ENCODE measurements at regions not wholly inside any gene's neighbourhood (a gene's known extent, or its start where the extent isn't known, plus 50 kb on each side); places are given as distances from the start of the nearest gene placed in this dataset.

GRCh38 chr9:91155746-91156376, 205.9 kb downstream of the AUH start:
- ChIA-PET POLR2A (no interaction called here), CTCF (no interaction called here)
- peaks cover 0 to 8% (median 0%) of the 10 kb centered on the region in 3 donors for H3K9me3 ChIP-seq (ENCODE audit: control extremely low read depth in 1 of 3, control insufficient read depth in 2 of 3, insufficient read depth in 1 of 3, low read length in 2 of 3)
- H2AFZ ChIP-seq (ENCODE audit: insufficient read depth, low read depth, low read length, poor library complexity, severe bottlenecking), result no peak overlapping the region
- H3K4me2 ChIP-seq (replicated peaks; ENCODE audit: low read depth, low read length, poor library complexity, severe bottlenecking), result no peak overlapping the region
- H3K27me3 Mint-ChIP-seq, result peaks cover 5% of the 10 kb centered on the region
- ATAC-seq (ENCODE audit: low read depth) (no peak), DNase-seq (no peak)
- no peaks in the 10 kb centered on the region for H3K36me3 ChIP-seq (replicated peaks in 1 of 2; ENCODE audit: control extremely low read depth in 1 of 2, control insufficient read depth in 1 of 2, extremely low read depth in 1 of 2, insufficient read depth in 2 of 2, low read length in 1 of 2)
- no peak overlapping the region for H3K4me3 ChIP-seq (ENCODE audit: control extremely low read depth in 1 of 5, extremely low read depth in 1 of 5, insufficient read depth in 1 of 5, low read depth in 2 of 5, low read length in 4 of 5)
- no peak overlapping the region for H3K4me3 Mint-ChIP-seq
- TF ChIP-seq CTCF (IDR thresholded peaks at IDR 0.05) (no peak), EZH2 (IDR thresholded peaks at IDR 0.05; ENCODE audit: borderline replicate concordance, insufficient read depth, low read depth, low read length, poor library complexity, severe bottlenecking) (no peak)
- H3K4me1 Mint-ChIP-seq, result peaks cover 18% of the 10 kb centered on the region
- no peaks in the 10 kb centered on the region for H4K20me1 ChIP-seq (ENCODE audit: control insufficient read depth, insufficient read depth, low read length, poor library complexity, severe bottlenecking)
- WGBS (ENCODE audit: insufficient coverage), result 72% methylated on average over 6 of the region's 7 CpGs
- H3K4me1 ChIP-seq (ENCODE audit: control insufficient read depth in 2 of 2, insufficient read depth in 2 of 2, low read length in 2 of 2), result peaks cover 14 to 15% of the 10 kb centered on the region in 2 donors
- no peak overlapping the region for H3K27ac ChIP-seq (ENCODE audit: low read length in 2 of 2)
- peaks cover 2% of the 10 kb centered on the region for H3K9me3 Mint-ChIP-seq (ENCODE audit: insufficient read depth)
- no peak overlapping the region for H3K9ac ChIP-seq (ENCODE audit: low read length)
- H3K27me3 ChIP-seq (replicated peaks in 1 of 4; ENCODE audit: control extremely low read depth in 1 of 4, control insufficient read depth in 3 of 4, insufficient read depth in 4 of 4, low read length in 3 of 4), result no peaks in the 10 kb centered on the region
- no peak overlapping the region for H3K27ac Mint-ChIP-seq
- intact Hi-C loops (cut with micrococcal nuclease), result no loop called here
- no peaks in the 10 kb centered on the region for H3K79me2 ChIP-seq (ENCODE audit: control insufficient read depth, insufficient read depth, low read length)

DNA sequence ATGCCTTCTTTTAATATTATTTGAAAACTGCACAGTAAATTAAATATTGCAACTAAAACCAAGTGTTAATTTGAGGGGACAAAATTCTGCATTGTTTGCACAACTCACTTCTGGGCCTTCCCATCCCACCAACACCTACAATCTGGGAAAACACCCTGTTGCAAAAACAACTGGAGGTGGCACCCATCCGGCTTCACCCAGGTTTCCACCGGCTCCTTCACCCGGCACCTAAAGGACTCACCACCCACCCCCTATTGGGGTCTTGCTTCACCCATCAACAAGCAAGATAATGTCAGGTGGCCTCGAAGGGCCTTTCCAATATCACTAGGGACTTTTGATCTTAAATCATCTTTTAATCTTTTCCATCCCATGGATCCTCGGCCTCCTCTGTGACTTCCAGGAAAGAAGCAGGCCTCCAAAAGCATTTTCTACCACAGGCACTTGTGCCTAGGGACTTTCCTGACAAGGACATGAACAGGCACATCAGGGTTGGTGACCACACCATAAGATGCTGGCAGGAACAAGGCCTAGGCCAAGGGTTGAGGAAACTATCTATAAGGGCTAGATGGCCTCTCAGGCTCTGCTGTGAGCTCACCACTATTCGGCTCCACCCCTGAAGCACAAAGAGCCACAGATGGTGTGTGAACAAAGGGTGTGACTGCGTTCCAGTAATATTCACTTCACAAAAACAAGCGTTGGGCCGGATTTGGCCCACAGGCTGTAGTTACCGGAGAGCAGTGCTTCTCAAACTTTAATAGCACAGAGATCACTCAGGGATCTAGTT, 205.1 kb downstream of the AUH start:
- ChIA-PET POLR2A (no interaction called here), CTCF (no interaction called here)
- Histone ChIP-seq H3K9ac (ENCODE audit: low read length) (no peak overlapping the region), H2AFZ (ENCODE audit: insufficient read depth, low read depth, low read length, poor library complexity, severe bottlenecking) (no peak overlapping the region), H3K4me3 (ENCODE audit: control extremely low read depth in 1 of 5, extremely low read depth in 1 of 5, insufficient read depth in 1 of 5, low read depth in 2 of 5, low read length in 4 of 5) (no peak overlapping the region), H3K27ac (ENCODE audit: low read length in 2 of 2) (no peak overlapping the region), H4K20me1 (ENCODE audit: control insufficient read depth, insufficient read depth, low read length, poor library complexity, severe bottlenecking) (no peaks in the 10 kb centered on the region), H3K36me3 (replicated peaks in 1 of 2; ENCODE audit: control extremely low read depth in 1 of 2, control insufficient read depth in 1 of 2, extremely low read depth in 1 of 2, insufficient read depth in 2 of 2, low read length in 1 of 2) (no peaks in the 10 kb centered on the region), H3K9me3 (ENCODE audit: control extremely low read depth in 1 of 3, control insufficient read depth in 2 of 3, insufficient read depth in 1 of 3, low read length in 2 of 3) (peaks cover 0 to 8% (median 0%) of the 10 kb centered on the region in 3 donors), H3K79me2 (ENCODE audit: control insufficient read depth, insufficient read depth, low read length) (no peaks in the 10 kb centered on the region), H3K27me3 (replicated peaks in 1 of 4; ENCODE audit: control extremely low read depth in 1 of 4, control insufficient read depth in 3 of 4, insufficient read depth in 4 of 4, low read length in 3 of 4) (no peaks in the 10 kb centered on the region), H3K4me2 (replicated peaks; ENCODE audit: low read depth, low read length, poor library complexity, severe bottlenecking) (no peak overlapping the region), H3K4me1 (ENCODE audit: control insufficient read depth in 2 of 2, insufficient read depth in 2 of 2, low read length in 2 of 2) (peaks cover 6 to 7% of the 10 kb centered on the region in 2 donors)
- Mint-ChIP-seq H3K4me1 (peaks cover 10% of the 10 kb centered on the region), H3K27ac (no peak overlapping the region), H3K9me3 (ENCODE audit: insufficient read depth) (peaks cover 2% of the 10 kb centered on the region), H3K27me3 (peaks cover 5% of the 10 kb centered on the region), H3K4me3 (no peak overlapping the region)
- no peak for ATAC-seq (ENCODE audit: low read depth)
- TF ChIP-seq EZH2 (IDR thresholded peaks at IDR 0.05; ENCODE audit: borderline replicate concordance, insufficient read depth, low read depth, low read length, poor library complexity, severe bottlenecking) (no peak), CTCF (IDR thresholded peaks at IDR 0.05) (no peak)
- no peak for DNase-seq
- 88% methylated on average over 8 of the region's 10 CpGs for WGBS (ENCODE audit: insufficient coverage)
- intact Hi-C loops (cut with micrococcal nuclease), result no loop called here
